Activated CD4-positive, alpha-beta T cell treated with anti-CD3 and anti-CD28 coated beads for 36 hours (primary cell): ENCODE measurements at regions not wholly inside any gene's neighbourhood (a gene's known extent, or its start where the extent isn't known, plus 50 kb on each side); places are given as distances from the start of the nearest gene placed in this dataset.

ENCODE experiments used
- ATAC-seq: fragments of 200-7000 bp; cut with Tn5 transposase; one replicate; pipeline ENCODE4 v1.10.0; 2021; ENCODE audit warnings: mild to moderate bottlenecking, moderate library complexity
- CTCF ChIA-PET: fragments of 350-600 bp; sonication (Branson Sonifier 250); formaldehyde crosslinking; loops from one replicate; lab custom pipeline; 2021; ENCODE audit warnings: antibody characterized with exemption; lab: Charles Lee
- POLR2A ChIA-PET: fragments of 350-600 bp; sonication (Branson Sonifier 250); formaldehyde crosslinking; loops from one replicate; lab custom pipeline; 2021; ENCODE audit warnings: antibody characterized with exemption, inconsistent platforms; lab: Charles Lee
- DNase-seq: peaks from one replicate; pipeline ENCODE4 v3.0.0-alpha.2; 2020
- H3K27ac Mint-ChIP-seq: one replicate; pipeline ENCODE4 v1.8.0; 2021; ENCODE audit warnings: mixed read lengths
- H3K27me3 Mint-ChIP-seq: one replicate; pipeline ENCODE4 v1.8.0; 2021; ENCODE audit warnings: mixed read lengths
- H3K36me3 Mint-ChIP-seq: one replicate; pipeline ENCODE4 v1.8.0; 2021; ENCODE audit warnings: low read depth, mixed read lengths
- H3K4me1 Mint-ChIP-seq: one replicate; pipeline ENCODE4 v1.8.0; 2021; ENCODE audit warnings: mixed read lengths
- H3K4me3 Mint-ChIP-seq: one replicate; pipeline ENCODE4 v1.8.0; 2021; ENCODE audit warnings: mild to moderate bottlenecking, moderate library complexity, mixed read lengths
- H3K9me3 Mint-ChIP-seq: one replicate; pipeline ENCODE4 v1.8.0; 2021; ENCODE audit warnings: low read depth, mixed read lengths
- intact Hi-C, 2 experiments: fragments of 100-400 bp; cut with DNase I in 1 of 2; cut with micrococcal nuclease in 1 of 2; formaldehyde crosslinking; loops; one replicate each; pipeline versions ENCODE4 v1.14.2 to v1.15.1; 2022 to 2024; cut with DNase I, micrococcal nuclease

DNA sequence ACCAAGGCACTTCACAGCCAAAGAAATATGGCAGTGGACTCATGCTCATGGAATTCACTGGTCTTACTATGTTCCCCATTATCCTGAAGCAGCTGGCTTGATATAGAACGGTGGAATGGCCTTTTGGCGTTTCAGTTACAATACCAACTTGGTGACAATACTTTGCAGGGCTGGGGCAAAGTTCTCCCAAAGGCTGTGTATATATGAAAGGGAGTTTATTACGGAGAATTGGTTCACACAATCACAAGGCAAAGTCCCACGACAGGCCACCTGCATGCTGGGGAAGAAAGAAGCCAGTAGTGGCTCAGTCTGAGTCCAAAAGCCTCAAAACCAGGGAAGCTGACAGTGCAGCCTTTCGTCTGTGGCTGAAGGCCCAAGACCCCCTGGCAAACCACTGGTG is 50.8 kb upstream of the SMARCAD1 start:
- Mint-ChIP-seq H3K36me3 (no peaks in the 10 kb centered on the region), H3K4me3 (no peak overlapping the region), H3K27me3 (peaks cover 2% of the 10 kb centered on the region), H3K9me3 (peaks cover 2% of the 10 kb centered on the region), H3K27ac (no peak overlapping the region), H3K4me1 (peaks cover 2% of the 10 kb centered on the region)
- no peak for DNase-seq
- ChIA-PET CTCF (no interaction called here), POLR2A (no interaction called here)
- no peak for ATAC-seq
- intact Hi-C loops: no loop called here
